ENCODE measurements at regions not wholly inside any gene's neighbourhood (a gene's known extent, or its start where the extent isn't known, plus 50 kb on each side); places are given as distances from the start of the nearest gene placed in this dataset.
A peak's percentile ranks its signal among the peaks of the same experiment; 100 is the strongest.

DNA sequence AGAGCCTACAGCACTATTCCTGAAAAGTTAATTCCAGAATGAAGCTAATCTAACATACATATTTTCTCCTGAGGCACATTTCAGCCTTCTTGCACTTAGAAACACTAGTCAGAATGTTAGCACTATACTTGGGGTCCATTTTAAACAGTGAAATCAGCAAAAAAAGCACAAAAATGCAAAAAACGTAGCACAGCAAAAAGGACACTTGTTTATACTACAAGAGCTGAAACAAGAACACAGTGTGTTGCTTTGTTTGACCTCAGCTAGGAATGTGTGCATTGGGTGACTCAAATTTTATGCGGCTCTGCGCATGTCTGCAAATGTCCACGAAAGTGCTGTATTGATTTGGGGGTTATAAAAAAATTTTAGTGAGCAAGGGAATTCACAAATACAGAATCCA is 226.2 kb downstream of the KCNRG start:
- intact Hi-C loops (cut with micrococcal nuclease; ENCODE audit: unreplicated experiment): no loop called here
- no peaks in the 10 kb centered on the region for H3K9me2 ChIP-seq (ENCODE audit: insufficient read depth)
- no peaks in the 10 kb centered on the region for H3K79me2 ChIP-seq (ENCODE audit: low read depth)
- no TSS peak for BruUV-seq (replicated peaks)
- H3K36me3 ChIP-seq (ENCODE audit: low read depth): no peaks in the 10 kb centered on the region
- H3K27ac ChIP-seq: no peak overlapping the region
- H3K4me1 ChIP-seq (replicated peaks; ENCODE audit: insufficient read depth): peaks cover 23% of the 10 kb centered on the region
- H3K4me2 ChIP-seq: no peak overlapping the region
- DNase-seq: no peak
- no peaks in the 10 kb centered on the region for H3K27me3 ChIP-seq (ENCODE audit: insufficient read depth, low read depth)
- H4K20me1 ChIP-seq (ENCODE audit: insufficient read depth): no peaks in the 10 kb centered on the region
- TF ChIP-seq EZH2 (IDR thresholded peaks at IDR 0.05; ENCODE audit: low read depth): no peak
- TF ChIP-seq, protein P1, sequence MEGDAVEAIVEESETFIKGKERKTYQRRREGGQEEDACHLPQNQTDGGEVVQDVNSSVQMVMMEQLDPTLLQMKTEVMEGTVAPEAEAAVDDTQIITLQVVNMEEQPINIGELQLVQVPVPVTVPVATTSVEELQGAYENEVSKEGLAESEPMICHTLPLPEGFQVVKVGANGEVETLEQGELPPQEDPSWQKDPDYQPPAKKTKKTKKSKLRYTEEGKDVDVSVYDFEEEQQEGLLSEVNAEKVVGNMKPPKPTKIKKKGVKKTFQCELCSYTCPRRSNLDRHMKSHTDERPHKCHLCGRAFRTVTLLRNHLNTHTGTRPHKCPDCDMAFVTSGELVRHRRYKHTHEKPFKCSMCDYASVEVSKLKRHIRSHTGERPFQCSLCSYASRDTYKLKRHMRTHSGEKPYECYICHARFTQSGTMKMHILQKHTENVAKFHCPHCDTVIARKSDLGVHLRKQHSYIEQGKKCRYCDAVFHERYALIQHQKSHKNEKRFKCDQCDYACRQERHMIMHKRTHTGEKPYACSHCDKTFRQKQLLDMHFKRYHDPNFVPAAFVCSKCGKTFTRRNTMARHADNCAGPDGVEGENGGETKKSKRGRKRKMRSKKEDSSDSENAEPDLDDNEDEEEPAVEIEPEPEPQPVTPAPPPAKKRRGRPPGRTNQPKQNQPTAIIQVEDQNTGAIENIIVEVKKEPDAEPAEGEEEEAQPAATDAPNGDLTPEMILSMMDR (conservative IDR thresholded peaks at IDR 0.05): no peak
- no peak overlapping the region for H2AFZ ChIP-seq
- peaks cover 21% of the 10 kb centered on the region for H3F3A ChIP-seq (ENCODE audit: insufficient read depth, low read depth)
- POLR2A ChIA-PET (ENCODE audit: unreplicated experiment): interaction anchor here (0.6 kb wide), 1 partner anchor 542 kb away, joined by 3 read pairs; no protein-coding TSS in a partner anchor
- H3K9me3 ChIP-seq (ENCODE audit: insufficient read depth, low read depth): peaks cover 4% of the 10 kb centered on the region; the same call in 1 of the 2 replicates
- H3K4me3 ChIP-seq: no peak overlapping the region
- CTCF ChIA-PET: no interaction called here

DNA sequence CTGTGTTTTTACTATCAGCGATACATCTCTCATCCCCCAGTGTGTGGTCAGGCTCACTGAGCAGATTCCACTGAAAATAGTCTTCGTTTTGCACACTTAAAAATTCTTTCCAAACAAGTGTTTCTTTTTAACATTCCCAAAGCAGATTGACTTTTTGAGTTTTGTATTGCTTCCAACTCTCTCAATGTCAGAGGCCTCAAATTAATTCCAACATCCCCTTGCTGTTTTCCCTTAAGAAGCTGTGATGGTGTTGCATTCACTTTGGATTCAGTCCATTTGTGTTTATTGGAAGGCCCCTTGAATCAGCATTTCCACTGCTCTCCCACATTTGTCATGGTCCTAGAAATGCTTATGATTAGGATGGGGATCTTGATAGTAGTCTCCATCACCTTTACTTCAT is 228.7 kb downstream of the KCNRG start:
- no peaks in the 10 kb centered on the region for H4K20me1 ChIP-seq (ENCODE audit: insufficient read depth)
- CTCF ChIA-PET: no interaction called here
- intact Hi-C loops (cut with micrococcal nuclease; ENCODE audit: unreplicated experiment): loop anchor here (2.0 kb wide), 1 partner anchor 247 kb away; the partner anchor contains the start of gene TRIM13
- H3K9me2 ChIP-seq (ENCODE audit: insufficient read depth): 0 out of 2 replicates have a peak, but pooled peaks cover 3% of the 10 kb centered on the region
- H3K79me2 ChIP-seq (ENCODE audit: low read depth): no peaks in the 10 kb centered on the region
- POLR2A ChIA-PET (ENCODE audit: unreplicated experiment): no interaction called here
- H3K27me3 ChIP-seq (ENCODE audit: insufficient read depth, low read depth): no peaks in the 10 kb centered on the region
- no peak for TF ChIP-seq EZH2 (IDR thresholded peaks at IDR 0.05; ENCODE audit: low read depth)
- TF ChIP-seq, protein P1 (conservative IDR thresholded peaks at IDR 0.05): no peak
- no peak overlapping the region for H2AFZ ChIP-seq
- H3K4me1 ChIP-seq (replicated peaks; ENCODE audit: insufficient read depth): peaks cover 23% of the 10 kb centered on the region
- H3K36me3 ChIP-seq (ENCODE audit: low read depth): no peaks in the 10 kb centered on the region
- no peak overlapping the region for H3K27ac ChIP-seq
- peaks cover 9% of the 10 kb centered on the region for H3K9me3 ChIP-seq (ENCODE audit: insufficient read depth, low read depth)
- DNase-seq: no peak
- H3F3A ChIP-seq (ENCODE audit: insufficient read depth, low read depth): peaks cover 21% of the 10 kb centered on the region
- no peak overlapping the region for H3K4me3 ChIP-seq
- no peak overlapping the region for H3K4me2 ChIP-seq
- BruUV-seq (replicated peaks): no TSS peak

DNA sequence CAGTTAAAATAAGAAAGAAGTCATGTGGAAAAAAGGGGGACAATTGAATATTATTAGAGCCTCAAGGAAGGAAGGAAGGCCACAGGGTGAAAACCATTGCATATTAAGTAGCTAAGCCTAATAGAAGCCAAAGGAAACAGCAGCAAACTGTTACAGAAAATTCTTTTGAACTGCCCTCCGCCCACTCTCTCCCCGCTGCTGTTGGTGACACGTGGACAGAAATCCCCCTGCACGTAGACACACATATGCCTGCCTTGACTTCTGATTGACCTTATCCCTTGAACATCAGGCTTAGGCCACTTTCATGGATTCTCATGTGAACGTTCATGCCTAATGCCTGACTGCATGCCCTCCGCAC is 229.1 kb downstream of the KCNRG start:
- Histone ChIP-seq H3K27me3 (ENCODE audit: insufficient read depth, low read depth) (no peaks in the 10 kb centered on the region), H3K27ac (peak overlapping the region; percentile 67), H2AFZ (no peak overlapping the region), H3K9me2 (ENCODE audit: insufficient read depth) (0 out of 2 replicates have a peak, but pooled peaks cover 3% of the 10 kb centered on the region), H3K4me3 (no peak overlapping the region), H4K20me1 (ENCODE audit: insufficient read depth) (no peaks in the 10 kb centered on the region), H3K4me2 (peak overlapping the region; percentile 55), H3K36me3 (ENCODE audit: low read depth) (no peaks in the 10 kb centered on the region), H3K79me2 (ENCODE audit: low read depth) (no peaks in the 10 kb centered on the region), H3F3A (ENCODE audit: insufficient read depth, low read depth) (peaks cover 21% of the 10 kb centered on the region), H3K9me3 (ENCODE audit: insufficient read depth, low read depth) (peaks cover 9% of the 10 kb centered on the region), H3K4me1 (replicated peaks; ENCODE audit: insufficient read depth) (peaks cover 23% of the 10 kb centered on the region)
- BruUV-seq (replicated peaks): no TSS peak
- peak in 1 of 2 experiments; percentile 9 for DNase-seq
- intact Hi-C loops (cut with micrococcal nuclease; ENCODE audit: unreplicated experiment): loop anchor here (2.0 kb wide), 1 partner anchor 248 kb away; the partner anchor contains the start of gene TRIM13
- ChIA-PET POLR2A (ENCODE audit: unreplicated experiment) (no interaction called here), CTCF (no interaction called here)
- no peak for TF ChIP-seq EZH2 (IDR thresholded peaks at IDR 0.05; ENCODE audit: low read depth)
- TF ChIP-seq, protein P1 (conservative IDR thresholded peaks at IDR 0.05): no peak

Data from PC-9 (cell line).